ENCODE measurements at regions not wholly inside any gene's neighbourhood (a gene's known extent, or its start where the extent isn't known, plus 50 kb on each side); places are given as distances from the start of the nearest gene placed in this dataset.

DNA sequence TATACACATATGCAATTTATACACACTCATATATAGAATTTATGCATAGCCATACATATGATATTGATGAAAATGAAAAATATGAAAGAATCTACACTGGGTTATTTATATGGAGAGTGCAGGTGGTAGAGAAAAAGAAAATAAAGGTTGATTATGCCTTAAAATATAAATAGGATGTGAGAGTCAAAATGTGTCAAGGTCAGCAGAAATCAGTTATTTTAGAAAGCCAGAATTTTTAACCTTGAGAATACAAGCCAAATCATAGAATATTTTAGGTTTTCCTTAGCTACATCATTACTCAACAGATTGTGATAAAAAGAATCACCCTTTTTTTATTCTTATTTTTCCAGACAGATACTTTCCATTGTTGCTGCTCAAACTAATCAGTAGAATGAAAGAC, 146.2 kb downstream of the SLC6A15 start:
- ChIA-PET POLR2A (no interaction called here), CTCF (no interaction called here)
- Mint-ChIP-seq H3K9me3 (no peaks in the 10 kb centered on the region), H3K4me1 (ENCODE audit: low read depth) (no peaks in the 10 kb centered on the region), H3K36me3 (ENCODE audit: low read depth) (no peaks in the 10 kb centered on the region), H3K27ac (no peak overlapping the region), H3K4me3 (no peak overlapping the region), H3K27me3 (no peaks in the 10 kb centered on the region)
- intact Hi-C loops (cut with DNase I, micrococcal nuclease) = no loop called here
- Histone ChIP-seq H3K27ac (ENCODE audit: low read depth in 1 of 2, low read length in 2 of 2) (no peak overlapping the region), H3K4me1 (ENCODE audit: insufficient read depth, low read length) (no peaks in the 10 kb centered on the region), H3K36me3 (ENCODE audit: insufficient read depth, low read length) (no peaks in the 10 kb centered on the region), H3K9me3 (ENCODE audit: control insufficient read depth in 1 of 2, insufficient read depth in 1 of 2, low read length in 2 of 2) (no peaks in the 10 kb centered on the region), H3K27me3 (ENCODE audit: control insufficient read depth in 1 of 2, insufficient read depth in 2 of 2, low read length in 2 of 2) (no peaks in the 10 kb centered on the region), H3K4me3 (ENCODE audit: low read length) (no peak overlapping the region)
- ATAC-seq (ENCODE audit: poor library complexity) (no peak), DNase-seq (no peak)
- TF ChIP-seq, protein P1, sequence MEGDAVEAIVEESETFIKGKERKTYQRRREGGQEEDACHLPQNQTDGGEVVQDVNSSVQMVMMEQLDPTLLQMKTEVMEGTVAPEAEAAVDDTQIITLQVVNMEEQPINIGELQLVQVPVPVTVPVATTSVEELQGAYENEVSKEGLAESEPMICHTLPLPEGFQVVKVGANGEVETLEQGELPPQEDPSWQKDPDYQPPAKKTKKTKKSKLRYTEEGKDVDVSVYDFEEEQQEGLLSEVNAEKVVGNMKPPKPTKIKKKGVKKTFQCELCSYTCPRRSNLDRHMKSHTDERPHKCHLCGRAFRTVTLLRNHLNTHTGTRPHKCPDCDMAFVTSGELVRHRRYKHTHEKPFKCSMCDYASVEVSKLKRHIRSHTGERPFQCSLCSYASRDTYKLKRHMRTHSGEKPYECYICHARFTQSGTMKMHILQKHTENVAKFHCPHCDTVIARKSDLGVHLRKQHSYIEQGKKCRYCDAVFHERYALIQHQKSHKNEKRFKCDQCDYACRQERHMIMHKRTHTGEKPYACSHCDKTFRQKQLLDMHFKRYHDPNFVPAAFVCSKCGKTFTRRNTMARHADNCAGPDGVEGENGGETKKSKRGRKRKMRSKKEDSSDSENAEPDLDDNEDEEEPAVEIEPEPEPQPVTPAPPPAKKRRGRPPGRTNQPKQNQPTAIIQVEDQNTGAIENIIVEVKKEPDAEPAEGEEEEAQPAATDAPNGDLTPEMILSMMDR (IDR thresholded peaks at IDR 0.05) = no peak

DNA sequence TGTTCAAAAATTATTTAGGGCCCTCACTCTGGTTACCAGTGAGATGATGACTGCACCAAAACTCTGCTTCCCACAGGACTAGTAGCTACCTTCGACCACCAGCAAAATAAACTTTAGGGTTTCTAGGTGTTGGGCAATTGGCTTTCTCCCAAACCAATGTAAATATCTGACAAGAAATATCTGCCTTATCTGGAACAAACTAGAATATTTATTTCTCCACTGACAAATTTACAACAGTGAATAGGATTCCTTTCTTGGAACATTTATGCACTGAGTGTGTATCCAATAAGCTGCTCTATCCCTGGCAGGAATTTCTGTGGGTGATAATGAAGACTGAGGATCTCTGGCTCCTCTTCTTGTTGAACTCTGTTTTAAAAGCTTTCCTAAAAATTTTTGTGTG, 148.6 kb downstream of the SLC6A15 start:
- H3K4me1 Mint-ChIP-seq (ENCODE audit: low read depth) = no peaks in the 10 kb centered on the region
- no peaks in the 10 kb centered on the region for H3K36me3 ChIP-seq (ENCODE audit: insufficient read depth, low read length)
- no peak for ATAC-seq (ENCODE audit: poor library complexity)
- H3K9me3 ChIP-seq (ENCODE audit: control insufficient read depth in 1 of 2, insufficient read depth in 1 of 2, low read length in 2 of 2) = no peaks in the 10 kb centered on the region
- no peak overlapping the region for H3K27ac Mint-ChIP-seq
- ChIA-PET POLR2A (no interaction called here), CTCF (no interaction called here)
- no peaks in the 10 kb centered on the region for H3K4me1 ChIP-seq (ENCODE audit: insufficient read depth, low read length)
- DNase-seq = no peak
- TF ChIP-seq, protein P1 (IDR thresholded peaks at IDR 0.05) = no peak
- H3K9me3 Mint-ChIP-seq = no peaks in the 10 kb centered on the region
- no peaks in the 10 kb centered on the region for H3K27me3 ChIP-seq (ENCODE audit: control insufficient read depth in 1 of 2, insufficient read depth in 2 of 2, low read length in 2 of 2)
- H3K36me3 Mint-ChIP-seq (ENCODE audit: low read depth) = no peaks in the 10 kb centered on the region
- H3K27ac ChIP-seq (ENCODE audit: low read depth in 1 of 2, low read length in 2 of 2) = no peak overlapping the region
- intact Hi-C loops (cut with DNase I, micrococcal nuclease) = no loop called here
- no peak overlapping the region for H3K4me3 Mint-ChIP-seq
- no peak overlapping the region for H3K4me3 ChIP-seq (ENCODE audit: low read length)
- H3K27me3 Mint-ChIP-seq = no peaks in the 10 kb centered on the region

DNA sequence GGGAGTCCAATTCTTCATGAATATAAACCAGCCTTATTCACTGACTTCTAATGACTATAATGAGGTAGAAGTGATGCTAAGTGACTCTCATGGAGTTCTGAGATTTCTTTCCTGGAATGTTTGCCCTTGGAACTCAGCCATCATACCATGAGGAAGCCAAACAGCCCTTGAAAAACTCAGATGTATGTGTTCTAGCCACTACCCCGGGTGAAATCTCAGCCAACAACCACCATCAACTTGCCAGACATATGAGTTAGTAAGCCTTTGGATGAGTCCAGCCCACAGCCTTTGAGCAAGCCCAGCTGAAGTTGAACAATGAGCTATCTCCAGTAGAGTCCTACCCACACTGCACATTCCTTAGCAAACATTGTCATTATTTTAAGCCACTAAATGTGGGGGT, 149.5 kb downstream of the SLC6A15 start:
- intact Hi-C loops (cut with DNase I, micrococcal nuclease) = no loop called here
- TF ChIP-seq, protein P1 (IDR thresholded peaks at IDR 0.05) = no peak
- Mint-ChIP-seq H3K36me3 (ENCODE audit: low read depth) (no peaks in the 10 kb centered on the region), H3K27me3 (no peaks in the 10 kb centered on the region), H3K4me1 (ENCODE audit: low read depth) (no peaks in the 10 kb centered on the region), H3K27ac (no peak overlapping the region), H3K9me3 (no peaks in the 10 kb centered on the region), H3K4me3 (no peak overlapping the region)
- POLR2A ChIA-PET = no interaction called here
- no peak overlapping the region for H3K4me3 ChIP-seq (ENCODE audit: low read length)
- H3K27ac ChIP-seq (ENCODE audit: low read depth in 1 of 2, low read length in 2 of 2) = no peak overlapping the region
- H3K36me3 ChIP-seq (ENCODE audit: insufficient read depth, low read length) = no peaks in the 10 kb centered on the region
- no peaks in the 10 kb centered on the region for H3K4me1 ChIP-seq (ENCODE audit: insufficient read depth, low read length)
- H3K9me3 ChIP-seq (ENCODE audit: control insufficient read depth in 1 of 2, insufficient read depth in 1 of 2, low read length in 2 of 2) = no peaks in the 10 kb centered on the region
- no peak for DNase-seq
- no peak for ATAC-seq (ENCODE audit: poor library complexity)
- H3K27me3 ChIP-seq (ENCODE audit: control insufficient read depth in 1 of 2, insufficient read depth in 2 of 2, low read length in 2 of 2) = no peaks in the 10 kb centered on the region
- CTCF ChIA-PET = no interaction called here

Data from CD4-positive, alpha-beta T cell (primary cell).